Erythroblast (primary cell): ENCODE measurements at regions not wholly inside any gene's neighbourhood (a gene's known extent, or its start where the extent isn't known, plus 50 kb on each side); places are given as distances from the start of the nearest gene placed in this dataset.

Experiments used
- GATA1 ChIP-seq: IDR thresholded peaks from 2 replicates; pipeline ENCODE4 v1.6.1; 2011; ENCODE audit warnings: low read depth, mild to moderate bottlenecking, control low read depth, low read length, moderate library complexity
- POLR2A ChIP-seq: IDR thresholded peaks from 2 replicates; pipeline ENCODE4 v1.6.1; 2011; ENCODE audit warnings: mild to moderate bottlenecking, low read length

DNA sequence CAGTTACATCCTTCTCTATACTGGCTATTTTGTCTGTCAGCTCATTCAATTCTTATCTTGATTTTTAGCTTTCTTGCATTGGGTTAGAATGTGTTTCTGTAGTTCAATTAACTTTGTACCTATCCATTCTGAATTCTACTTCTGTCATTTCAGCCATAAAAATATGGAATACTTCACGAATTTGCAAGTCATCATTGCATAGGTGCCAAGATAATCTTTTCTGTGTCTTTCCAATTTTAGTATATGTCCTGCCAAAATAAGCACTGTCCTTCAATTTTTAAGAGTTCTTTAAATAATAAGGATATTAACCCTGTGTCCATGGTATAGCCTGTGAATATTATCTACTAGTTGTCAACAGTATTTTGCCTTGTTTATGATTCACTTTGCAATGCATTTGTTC is 665.7 kb upstream of the MDGA2 start:
- no peak for TF ChIP-seq POLR2A
- TF ChIP-seq GATA1 = no peak
